Frontal cortex (tissue), 3 donors: ENCODE measurements at regions not wholly inside any gene's neighbourhood (a gene's known extent, or its start where the extent isn't known, plus 50 kb on each side); places are given as distances from the start of the nearest gene placed in this dataset.
"Not testable (repeated sequence)": the region's sequence is repeated elsewhere in the genome, so short reads cannot be mapped to it uniquely, and the experiment has no call there.

Source experiments
- DNase-seq, 2 donors: peaks; one replicate each; pipeline ENCODE4 v3.0.0; 2012; ENCODE audit warnings: low spot score in 2 of 2
- FAIRE-seq: peaks from 2 replicates; lab custom pipeline; 2012; peaks lifted over from hg19 to GRCh38; lab: Jason Lieb, UNC
- donor health status: control.
- donor health status: control.
- donor health status: control.

DNA sequence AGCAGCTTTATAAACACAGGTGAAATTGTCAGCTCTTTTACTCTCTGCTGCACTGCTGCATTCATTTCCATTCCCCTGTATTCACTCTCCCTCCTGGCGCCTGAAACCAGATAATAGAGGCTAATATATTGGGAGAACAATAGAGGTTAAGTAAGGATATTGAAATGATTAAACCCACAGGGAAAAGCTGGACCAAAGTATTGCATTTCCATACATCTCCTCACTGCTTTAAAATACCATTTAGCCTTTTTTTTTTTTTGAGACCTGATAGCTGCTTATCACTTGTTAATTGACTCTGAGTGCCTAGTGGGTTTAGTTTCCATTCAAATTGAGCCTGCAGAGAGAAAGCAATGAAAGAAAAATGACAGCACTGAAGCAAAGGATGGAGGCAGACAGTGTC, 540.5 kb upstream of the IMPG1 start:
- FAIRE-seq = no peak
- DNase-seq = no peak

- DNase-seq (no peak), FAIRE-seq (no peak)
Measured at GRCh38 chr6:76609160-76609559, 536.7 kb upstream of the IMPG1 start.

GRCh38 chr6:76594109-76594508, 521.6 kb upstream of the IMPG1 start:
- FAIRE-seq (no peak), DNase-seq (no peak)

- DNase-seq (no peak), FAIRE-seq (no peak)
Measured at GRCh38 chr6:76593668-76594067, 521.2 kb upstream of the IMPG1 start.

- DNase-seq = no peak
- FAIRE-seq = no peak
Measured at GRCh38 chr6:76592566-76592965, 520.1 kb upstream of the IMPG1 start.

DNA sequence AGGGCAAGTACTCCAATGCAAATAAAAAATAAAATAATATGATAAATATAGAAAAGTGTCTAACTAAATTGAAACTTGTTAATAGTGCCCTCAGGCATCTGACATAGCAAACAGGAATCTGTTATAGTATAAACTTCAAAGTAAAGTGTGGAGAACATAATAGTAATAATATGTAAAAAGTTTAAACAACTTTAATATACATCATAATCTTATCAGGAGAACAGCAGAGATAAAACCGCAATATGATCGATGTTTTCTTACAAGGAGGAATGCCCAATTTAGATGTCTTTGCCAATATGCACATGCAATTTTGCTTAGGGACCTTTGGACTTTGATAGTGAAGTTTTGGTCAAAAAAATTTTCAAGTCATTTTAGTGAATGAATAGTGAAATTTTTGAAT, 514.8 kb upstream of the IMPG1 start:
- DNase-seq = no peak
- no peak for FAIRE-seq

- DNase-seq (no peak), FAIRE-seq (no peak)
Measured at GRCh38 chr6:76584121-76584520, 511.7 kb upstream of the IMPG1 start.

DNA sequence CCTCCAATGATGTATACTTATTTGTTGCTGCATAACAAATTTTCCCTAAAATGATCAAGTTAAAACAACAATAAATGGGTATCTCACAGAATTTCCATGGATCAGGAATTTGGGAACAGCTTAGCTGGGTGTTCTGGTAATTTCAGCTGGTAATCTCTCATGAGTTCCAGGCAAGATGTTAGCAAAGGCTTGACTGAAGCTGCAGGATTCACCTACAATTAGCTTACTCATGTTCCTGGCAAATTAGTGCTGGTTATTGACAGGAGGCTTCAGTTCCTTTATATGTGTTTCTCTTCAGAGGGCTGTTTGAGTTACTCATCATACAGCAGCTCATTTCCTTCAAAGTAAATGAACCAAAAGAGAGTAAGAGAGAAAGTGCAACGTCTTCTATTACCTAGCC, 506.3 kb upstream of the IMPG1 start:
- FAIRE-seq (no peak), DNase-seq (no peak)

DNA sequence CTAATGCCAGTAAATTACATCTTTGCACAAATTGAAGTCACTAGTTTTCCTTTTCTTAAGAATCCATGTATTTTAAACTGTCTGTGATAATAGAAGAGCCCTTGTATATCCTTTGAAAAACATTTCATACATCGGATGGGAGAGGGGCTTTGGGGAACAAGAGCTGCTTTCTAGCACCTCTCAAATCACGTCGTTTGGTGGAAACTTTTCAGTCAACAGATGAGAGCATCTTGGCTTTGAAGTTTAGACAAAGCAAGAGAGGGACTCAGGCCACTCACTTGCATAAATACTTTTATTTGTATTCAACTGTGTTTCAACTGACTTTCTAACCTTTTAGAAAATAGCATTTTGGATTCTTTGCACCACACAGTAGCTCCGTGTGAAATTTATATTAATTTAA, 502.3 kb upstream of the IMPG1 start:
- DNase-seq = no peak

DNA sequence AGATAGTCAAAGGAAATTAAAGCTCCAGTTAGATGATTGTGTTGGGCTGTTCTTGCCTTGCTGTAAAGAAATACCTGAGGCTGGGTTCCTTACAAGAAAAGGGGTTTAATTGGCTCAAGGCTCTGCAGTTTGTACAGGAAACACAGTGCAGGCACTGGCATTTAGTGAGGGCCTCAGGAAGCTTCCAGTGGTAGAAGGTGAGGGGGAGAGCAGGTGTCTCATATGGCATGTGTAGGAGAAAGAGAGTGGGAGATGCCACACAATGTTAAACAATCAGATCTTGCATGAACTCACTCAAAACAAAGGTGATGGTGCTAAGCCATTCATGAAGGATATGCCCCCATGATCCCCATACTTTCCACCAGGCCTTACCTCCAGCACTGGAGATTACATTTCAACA, 493.5 kb upstream of the IMPG1 start:
- FAIRE-seq = no peak
- DNase-seq = no peak

More for the DNA sequence above, 502.3 kb upstream of the IMPG1 start:
- FAIRE-seq = no peak

GRCh38 chr6:76562371-76562770, 489.9 kb upstream of the IMPG1 start:
- FAIRE-seq, DNase-seq: not testable (repeated sequence)

DNA sequence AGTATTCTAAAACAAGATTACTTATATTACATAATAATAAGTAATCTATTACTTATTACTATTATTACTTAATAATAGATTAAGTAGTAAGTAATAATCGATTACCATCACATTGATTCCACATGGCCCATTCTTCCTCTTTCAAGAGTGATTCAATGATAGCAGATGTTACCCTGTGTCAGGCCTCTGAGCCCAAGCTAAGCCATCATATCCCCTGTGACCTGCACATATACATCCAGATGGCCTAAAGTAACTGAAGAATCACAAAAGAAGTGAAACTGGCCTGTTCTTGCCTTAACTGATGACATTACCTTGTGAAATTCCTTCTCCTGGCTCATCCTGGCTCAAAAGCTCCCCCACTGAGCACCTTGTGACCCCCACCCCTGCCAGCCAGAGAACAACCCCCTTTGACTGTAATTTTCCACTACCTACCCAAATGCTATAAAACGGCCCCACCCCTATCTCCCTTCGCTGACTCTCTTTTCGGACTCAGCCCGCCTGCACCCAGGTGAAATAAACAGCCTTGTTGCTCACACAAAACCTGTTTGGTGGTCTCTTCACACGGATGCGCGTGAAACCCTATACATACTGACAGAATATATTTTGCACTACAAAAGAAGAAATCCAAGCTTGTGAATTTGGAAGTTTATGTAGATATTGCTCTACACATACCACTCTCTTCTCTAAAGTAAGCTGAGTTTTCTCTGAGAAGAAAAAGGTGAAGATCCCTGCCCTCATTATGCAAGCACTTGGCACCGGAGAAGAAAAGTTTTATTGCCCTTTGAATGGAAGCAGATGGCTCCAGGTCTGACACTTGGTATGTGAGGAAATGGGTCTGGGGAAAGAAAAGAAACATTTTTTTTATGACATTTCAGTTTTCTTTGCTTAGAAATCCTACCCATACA, 488.6 kb upstream of the IMPG1 start:
- not testable (repeated sequence) for FAIRE-seq, DNase-seq

GRCh38 chr6:76553256-76553655, 480.8 kb upstream of the IMPG1 start:
- FAIRE-seq = no peak

GRCh38 chr6:76552268-76552667, 479.8 kb upstream of the IMPG1 start:
- DNase-seq (no peak), FAIRE-seq (no peak)

More at GRCh38 chr6:76553256-76553655, 480.8 kb upstream of the IMPG1 start:
- no peak for DNase-seq

GRCh38 chr6:76533661-76534060, 461.2 kb upstream of the IMPG1 start:
- FAIRE-seq (no peak), DNase-seq (no peak)

- DNase-seq (no peak), FAIRE-seq (no peak)
Measured at GRCh38 chr6:76532647-76533046, 460.2 kb upstream of the IMPG1 start.

DNA sequence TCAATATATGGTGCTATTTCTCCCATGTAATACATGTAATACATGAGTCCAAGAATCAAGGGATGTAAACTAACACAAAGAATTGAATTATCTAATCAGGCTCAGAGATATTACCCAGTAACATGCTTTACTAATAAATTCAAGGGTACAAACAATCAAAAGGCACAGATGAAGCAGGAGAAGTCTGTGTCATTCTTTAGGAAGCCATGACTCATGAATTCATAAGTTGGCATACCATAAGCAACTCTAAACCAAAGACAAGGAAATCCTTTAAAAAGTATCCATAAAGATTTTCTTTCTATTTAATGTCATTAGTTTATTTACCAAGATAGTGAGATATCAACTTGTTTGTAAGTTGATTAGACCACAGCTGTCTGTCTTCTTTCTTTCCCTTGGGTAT, 446.0 kb upstream of the IMPG1 start:
- FAIRE-seq = no peak
- no peak for DNase-seq

GRCh38 chr6:76516924-76517323, 444.5 kb upstream of the IMPG1 start:
- no peak for FAIRE-seq

DNA sequence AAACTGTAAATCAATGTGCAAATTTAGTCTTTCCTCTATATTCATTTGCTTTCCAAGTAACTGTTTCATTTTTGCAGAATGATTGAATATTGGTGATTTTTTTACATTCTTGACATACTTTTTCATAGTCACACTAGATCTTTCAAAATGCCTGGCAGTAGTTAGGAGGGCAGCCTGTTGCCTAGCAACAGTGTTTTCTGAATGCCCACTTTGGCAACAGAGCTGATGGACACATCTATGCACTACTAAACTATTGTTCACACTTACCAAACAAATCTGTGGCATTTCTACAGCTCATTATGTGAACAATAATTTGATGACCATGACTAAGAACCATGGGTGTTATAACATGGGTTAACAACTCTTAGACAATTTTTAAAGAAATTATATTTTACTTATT, 438.0 kb upstream of the IMPG1 start:
- FAIRE-seq (no peak), DNase-seq (no peak)

More at GRCh38 chr6:76516924-76517323, 444.5 kb upstream of the IMPG1 start:
- no peak for DNase-seq

- no peak for FAIRE-seq
- no peak for DNase-seq
Measured at GRCh38 chr6:76509397-76509796, 436.9 kb upstream of the IMPG1 start.

GRCh38 chr6:76506808-76507207, 434.3 kb upstream of the IMPG1 start:
- DNase-seq (no peak), FAIRE-seq (no peak)

DNA sequence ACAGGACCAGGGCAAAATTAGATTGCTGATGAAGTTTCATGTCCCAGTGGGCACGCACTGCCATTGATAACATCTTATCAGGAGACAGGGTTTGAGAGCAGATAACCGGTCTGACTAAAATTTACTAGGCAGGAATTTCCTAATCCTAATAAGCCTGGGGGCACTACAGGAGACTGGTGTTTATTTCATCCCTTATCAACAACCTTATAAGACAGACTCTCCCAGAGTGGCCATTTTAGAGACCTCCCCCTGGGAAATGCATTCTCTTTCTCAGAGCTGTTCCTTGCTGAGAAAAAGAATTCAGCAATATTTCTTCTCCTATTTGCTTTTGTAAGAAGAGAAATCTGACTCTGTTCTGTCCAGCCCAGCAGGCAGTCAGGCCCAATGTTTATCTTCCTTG, 423.4 kb upstream of the IMPG1 start:
- no peak for FAIRE-seq
- DNase-seq = no peak
